PC-3 (cell line): ENCODE measurements at regions not wholly inside any gene's neighbourhood (a gene's known extent, or its start where the extent isn't known, plus 50 kb on each side); places are given as distances from the start of the nearest gene placed in this dataset.

Experiments used
- ATAC-seq: fragments of 200-7000 bp; cut with Tn5 transposase; 2 replicates; pipeline ENCODE4 v1.9.1; 2020; ENCODE audit warnings: mild to moderate bottlenecking, moderate library complexity
- BruUV-seq: library from RNA; stranded (reverse); fragments of 400-500 nt; replicated peaks from 2 replicates; lab custom pipeline; 2021; lab: Mats Ljungman, UMichigan
- CTCF ChIA-PET: fragments of 300-600 bp; sonication (Branson Sonifier 250); formaldehyde crosslinking; loops from one replicate; lab custom pipeline; 2022; ENCODE audit warnings: antibody characterized with exemption; lab: Charles Lee
- POLR2A ChIA-PET: fragments of 300-600 bp; sonication (Branson Sonifier 250); formaldehyde crosslinking; loops from one replicate; lab custom pipeline; 2022; ENCODE audit warnings: antibody characterized with exemption; ENCODE audit not compliant: unreplicated experiment; lab: Charles Lee
- DNase-seq: peaks from one replicate; pipeline ENCODE4 v3.0.0-alpha.2; 2015
- H2AFZ ChIP-seq: fragments of 300-600 bp; sonication (generic); 2 replicates; pipeline ENCODE4 v1.6.0; 2016; ENCODE audit warnings: antibody characterized with exemption, low read length
- H3F3A ChIP-seq: fragments of 300-600 bp; sonication (generic); one replicate; pipeline ENCODE4 v1.6.0; 2017; ENCODE audit warnings: antibody characterized with exemption, low read length, control low read depth, mild to moderate bottlenecking; ENCODE audit not compliant: unreplicated experiment
- H3K27ac ChIP-seq: fragments of 300-600 bp; sonication (generic); 2 replicates; pipeline ENCODE4 v1.5.1; 2016; ENCODE audit warnings: mild to moderate bottlenecking, low read length
- H3K27me3 ChIP-seq: fragments of 300-600 bp; sonication (generic); 2 replicates; pipeline ENCODE4 v1.6.1; 2016; ENCODE audit warnings: low read length, mixed read lengths
- H3K36me3 ChIP-seq: fragments of 300-600 bp; sonication (generic); 2 replicates; pipeline ENCODE4 v1.6.1; 2016; ENCODE audit warnings: low read depth, mixed run types, low read length, mixed read lengths
- H3K4me1 ChIP-seq: fragments of 300-600 bp; sonication (generic); 2 replicates; pipeline ENCODE4 v1.5.1; 2016; ENCODE audit warnings: low read length; ENCODE audit not compliant: insufficient read depth
- H3K4me2 ChIP-seq: fragments of 300-600 bp; sonication (generic); 2 replicates; pipeline ENCODE4 v1.6.0; 2016; ENCODE audit warnings: low read length
- H3K4me3 ChIP-seq: fragments of 300-600 bp; sonication (generic); 2 replicates; pipeline ENCODE4 v1.5.1; 2016; ENCODE audit warnings: mild to moderate bottlenecking, low read length, mixed read lengths
- H3K79me2 ChIP-seq: fragments of 300-600 bp; sonication (generic); 2 replicates; pipeline ENCODE4 v1.6.1; 2017; ENCODE audit warnings: low read length, mixed read lengths
- H3K9ac ChIP-seq: fragments of 300-600 bp; sonication (generic); 2 replicates; pipeline ENCODE4 v1.6.0; 2016; ENCODE audit warnings: mild to moderate bottlenecking, low read length
- H3K9me2 ChIP-seq: fragments of 300-600 bp; sonication (generic); replicated peaks from 2 replicates; pipeline ENCODE4 v1.6.1; 2016; ENCODE audit warnings: mixed run types, low read length, mixed read lengths
- H3K9me3 ChIP-seq: fragments of 300-600 bp; sonication (generic); 2 replicates; pipeline ENCODE4 v1.6.1; 2016; ENCODE audit warnings: low read length, mixed read lengths
- H4K20me1 ChIP-seq: fragments of 300-600 bp; sonication (generic); 2 replicates; pipeline ENCODE4 v1.6.1; 2016; ENCODE audit warnings: low read length, mixed read lengths
- EZH2 ChIP-seq: fragments of 300-600 bp; sonication (generic); IDR thresholded peaks from one replicate; pipeline ENCODE4 v1.6.1; 2017; ENCODE audit warnings: antibody characterized with exemption, mild to moderate bottlenecking, low read length; ENCODE audit not compliant: unreplicated experiment
- EZH2phosphoT487 ChIP-seq: fragments of 300-600 bp; sonication (generic); IDR thresholded peaks from 2 replicates; pipeline ENCODE4 v1.6.1; 2018; ENCODE audit warnings: mild to moderate bottlenecking, antibody characterized with exemption, low read length, borderline replicate concordance
- intact Hi-C: fragments of 100-400 bp; cut with micrococcal nuclease; formaldehyde crosslinking; loops from 2 replicates; pipeline ENCODE4 v1.9.0; 2023
- TF ChIP-seq, protein P1 (sequence below): fragments of 300-600 bp; sonication (generic); conservative IDR thresholded peaks from 2 replicates; pipeline ENCODE4 v1.5.1; 2017; ENCODE audit warnings: antibody characterized with exemption, low read depth, mild to moderate bottlenecking, low read length

DNA sequence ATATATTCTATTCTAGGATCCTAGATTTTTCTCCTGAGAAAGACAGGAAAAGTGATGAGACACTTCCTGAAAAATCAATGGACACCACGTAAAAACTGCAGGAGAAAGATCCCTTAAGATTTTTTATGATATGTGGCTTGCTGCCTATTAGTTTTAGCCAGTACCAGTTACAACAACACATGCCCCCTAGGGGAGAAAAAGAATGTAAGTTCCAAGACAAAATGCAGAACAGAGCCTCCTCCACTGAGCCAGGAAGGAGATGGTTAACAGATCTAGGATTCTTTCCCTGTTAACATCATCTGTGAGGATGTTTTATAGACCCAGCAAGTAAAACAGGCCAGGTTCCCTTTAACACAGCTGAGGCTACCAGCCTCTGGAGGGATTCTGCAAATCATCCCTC, 574.7 kb downstream of the TLE4 start:
- no peak overlapping the region for H3K9ac ChIP-seq
- H3K9me3 ChIP-seq: no peaks in the 10 kb centered on the region
- H3K27me3 ChIP-seq: no peaks in the 10 kb centered on the region
- ChIA-PET CTCF (no interaction called here), POLR2A (no interaction called here)
- DNase-seq (peak; percentile 13), ATAC-seq (no peak)
- H3K4me1 ChIP-seq: peaks cover 16% of the 10 kb centered on the region
- intact Hi-C loops: loop anchor here (10.0 kb wide), 1 partner anchor 572 kb away; the partner anchor contains the start of gene TLE4
- H3K4me2 ChIP-seq: no peak overlapping the region
- no peak overlapping the region for H3K27ac ChIP-seq
- H3K9me2 ChIP-seq: no peaks in the 10 kb centered on the region
- no peaks in the 10 kb centered on the region for H3K36me3 ChIP-seq
- TF ChIP-seq, protein P1, sequence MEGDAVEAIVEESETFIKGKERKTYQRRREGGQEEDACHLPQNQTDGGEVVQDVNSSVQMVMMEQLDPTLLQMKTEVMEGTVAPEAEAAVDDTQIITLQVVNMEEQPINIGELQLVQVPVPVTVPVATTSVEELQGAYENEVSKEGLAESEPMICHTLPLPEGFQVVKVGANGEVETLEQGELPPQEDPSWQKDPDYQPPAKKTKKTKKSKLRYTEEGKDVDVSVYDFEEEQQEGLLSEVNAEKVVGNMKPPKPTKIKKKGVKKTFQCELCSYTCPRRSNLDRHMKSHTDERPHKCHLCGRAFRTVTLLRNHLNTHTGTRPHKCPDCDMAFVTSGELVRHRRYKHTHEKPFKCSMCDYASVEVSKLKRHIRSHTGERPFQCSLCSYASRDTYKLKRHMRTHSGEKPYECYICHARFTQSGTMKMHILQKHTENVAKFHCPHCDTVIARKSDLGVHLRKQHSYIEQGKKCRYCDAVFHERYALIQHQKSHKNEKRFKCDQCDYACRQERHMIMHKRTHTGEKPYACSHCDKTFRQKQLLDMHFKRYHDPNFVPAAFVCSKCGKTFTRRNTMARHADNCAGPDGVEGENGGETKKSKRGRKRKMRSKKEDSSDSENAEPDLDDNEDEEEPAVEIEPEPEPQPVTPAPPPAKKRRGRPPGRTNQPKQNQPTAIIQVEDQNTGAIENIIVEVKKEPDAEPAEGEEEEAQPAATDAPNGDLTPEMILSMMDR: peak; percentile 47
- TF ChIP-seq EZH2phosphoT487: no peak
- H3K4me3 ChIP-seq: no peak overlapping the region
- H3F3A ChIP-seq: no peaks in the 10 kb centered on the region
- BruUV-seq: no TSS peak
- no peaks in the 10 kb centered on the region for H4K20me1 ChIP-seq
- no peaks in the 10 kb centered on the region for H3K79me2 ChIP-seq
- no peak overlapping the region for H2AFZ ChIP-seq

DNA sequence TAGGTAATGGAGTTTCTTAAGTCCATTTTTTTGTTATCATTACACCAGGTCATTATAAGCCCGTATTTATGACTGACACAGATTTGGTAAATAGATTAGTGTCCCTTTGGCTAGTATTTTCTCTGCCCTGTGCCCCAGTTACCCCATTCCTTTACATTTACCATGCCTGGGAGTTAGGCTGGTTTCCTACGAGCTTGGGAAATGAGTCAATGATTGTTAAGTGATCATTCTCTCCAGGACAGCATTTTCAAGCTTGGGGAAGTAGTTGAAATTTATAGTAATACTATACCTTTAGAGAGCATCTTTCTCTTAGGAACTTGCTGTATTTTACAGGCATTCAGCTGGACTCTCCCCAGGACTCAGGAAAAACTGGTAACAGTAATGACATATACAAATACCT, 573.1 kb downstream of the TLE4 start:
- peak; percentile 66 for ATAC-seq
- TF ChIP-seq EZH2phosphoT487 (no peak), EZH2 (no peak)
- TF ChIP-seq, protein P1: no peak
- Histone ChIP-seq H3K4me3 (no peak overlapping the region), H3K79me2 (no peaks in the 10 kb centered on the region), H3K9ac (no peak overlapping the region), H3K27ac (peak overlapping the region; percentile 39; the same call in 1 of the 2 replicates), H3K27me3 (no peaks in the 10 kb centered on the region), H3K36me3 (no peaks in the 10 kb centered on the region), H3K4me1 (peaks cover 16% of the 10 kb centered on the region), H4K20me1 (no peaks in the 10 kb centered on the region), H2AFZ (no peak overlapping the region), H3K9me2 (no peaks in the 10 kb centered on the region), H3F3A (no peaks in the 10 kb centered on the region), H3K4me2 (peak overlapping the region; percentile 63), H3K9me3 (no peaks in the 10 kb centered on the region)
- intact Hi-C loops: loop anchor here (10.0 kb wide), 1 partner anchor 570 kb away; the partner anchor contains the start of gene TLE4
- BruUV-seq: no TSS peak
- CTCF ChIA-PET: no interaction called here
- POLR2A ChIA-PET: no interaction called here
- peak; percentile 78 for DNase-seq

DNA sequence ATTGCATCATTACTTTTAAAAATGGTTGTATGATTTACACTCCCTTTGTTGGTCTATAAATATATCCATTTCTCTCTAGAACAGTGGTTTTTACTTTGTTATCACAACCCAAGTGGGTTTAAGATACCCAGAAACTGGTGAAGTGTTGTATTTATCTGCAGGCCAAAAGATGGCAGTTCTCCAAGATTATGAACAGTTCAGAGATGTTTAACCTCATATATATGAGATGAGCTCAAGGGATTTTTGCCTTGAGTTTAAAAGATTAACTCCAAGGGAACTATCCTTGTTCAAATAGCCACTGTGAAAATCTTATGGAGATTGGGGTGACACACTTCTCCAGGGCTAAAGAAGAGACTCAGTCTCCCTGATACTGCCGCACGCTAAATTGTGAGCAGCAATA, 572.6 kb downstream of the TLE4 start:
- ChIA-PET POLR2A (no interaction called here), CTCF (no interaction called here)
- DNase-seq: no peak
- Histone ChIP-seq H4K20me1 (no peaks in the 10 kb centered on the region), H3K4me3 (no peak overlapping the region), H3K9ac (no peak overlapping the region), H2AFZ (no peak overlapping the region), H3K9me3 (no peaks in the 10 kb centered on the region), H3K9me2 (no peaks in the 10 kb centered on the region), H3K36me3 (no peaks in the 10 kb centered on the region), H3K27me3 (no peaks in the 10 kb centered on the region), H3K4me1 (peaks cover 16% of the 10 kb centered on the region), H3F3A (no peaks in the 10 kb centered on the region), H3K79me2 (no peaks in the 10 kb centered on the region), H3K4me2 (peak overlapping the region; percentile 63; the same call in 1 of the 2 replicates), H3K27ac (peak overlapping the region; percentile 8; the same call in 1 of the 2 replicates)
- no peak for ATAC-seq
- BruUV-seq: no TSS peak
- TF ChIP-seq EZH2 (no peak), EZH2phosphoT487 (no peak)
- TF ChIP-seq, protein P1: no peak
- intact Hi-C loops: loop anchor here (10.0 kb wide), 1 partner anchor 570 kb away; the partner anchor contains the start of gene TLE4
